GM23338 (cell line): ENCODE measurements at regions not wholly inside any gene's neighbourhood (a gene's known extent, or its start where the extent isn't known, plus 50 kb on each side); places are given as distances from the start of the nearest gene placed in this dataset.
"Not testable (repeated sequence)": the region's sequence is repeated elsewhere in the genome, so short reads cannot be mapped to it uniquely, and the experiment has no call there.

Experiments
- ATAC-seq: fragments of 200-7000 bp; cut with Tn5 transposase; 3 replicates; pipeline ENCODE4 v1.9.1; 2020
- DNase-seq: peaks from one replicate; pipeline ENCODE4 v3.0.0-alpha.2; 2015; ENCODE audit warnings: low spot score
- H2AFZ ChIP-seq: fragments of 200-600 bp; sonication (generic); 2 replicates; pipeline ENCODE4 v1.8.0; 2016; ENCODE audit warnings: antibody characterized with exemption, mild to moderate bottlenecking, moderate library complexity
- H3F3A ChIP-seq: fragments of 200-600 bp; sonication (generic); replicated peaks from 2 replicates; pipeline ENCODE4 v1.8.0; 2017; ENCODE audit warnings: antibody characterized with exemption, mixed run types, low read depth
- H3K27ac ChIP-seq: fragments of 200-600 bp; sonication (generic); 2 replicates; pipeline ENCODE4 v1.6.1; 2016; ENCODE audit warnings: low read depth
- H3K27me3 ChIP-seq: fragments of 200-600 bp; sonication (generic); 2 replicates; pipeline ENCODE4 v1.8.0; 2016; ENCODE audit warnings: mild to moderate bottlenecking, mixed run types, moderate library complexity; ENCODE audit not compliant: insufficient read depth
- H3K36me3 ChIP-seq: fragments of 200-600 bp; sonication (generic); 2 replicates; pipeline ENCODE4 v1.8.0; 2016; ENCODE audit warnings: mild to moderate bottlenecking; ENCODE audit not compliant: insufficient read depth
- H3K4me1 ChIP-seq: fragments of 200-600 bp; sonication (generic); 2 replicates; pipeline ENCODE4 v1.8.0; 2016; ENCODE audit warnings: mild to moderate bottlenecking, moderate library complexity; ENCODE audit not compliant: insufficient read depth
- H3K4me2 ChIP-seq: fragments of 200-600 bp; sonication (generic); 2 replicates; pipeline ENCODE4 v1.7.1; 2017; ENCODE audit warnings: mixed run types
- H3K4me3 ChIP-seq: fragments of 200-600 bp; sonication (generic); 2 replicates; pipeline ENCODE4 v1.6.1; 2016; ENCODE audit warnings: mixed run types
- H3K79me2 ChIP-seq: fragments of 200-600 bp; sonication (generic); replicated peaks from 2 replicates; pipeline ENCODE4 v1.8.0; 2017; ENCODE audit warnings: mild to moderate bottlenecking; ENCODE audit not compliant: insufficient read depth
- H3K9me2 ChIP-seq: fragments of 200-600 bp; sonication (generic); 2 replicates; pipeline ENCODE4 v1.8.0; 2017; ENCODE audit not compliant: insufficient read depth
- H4K20me1 ChIP-seq: fragments of 200-600 bp; sonication (generic); replicated peaks from 2 replicates; pipeline ENCODE4 v1.8.0; 2017; ENCODE audit warnings: mild to moderate bottlenecking; ENCODE audit not compliant: insufficient read depth
- H3K27ac Mint-ChIP-seq: 2 replicates; pipeline ENCODE4 v1.8.0; 2020; ENCODE audit warnings: inconsistent platforms, mild to moderate bottlenecking, moderate library complexity, mixed read lengths
- H3K27me3 Mint-ChIP-seq: 3 replicates; pipeline ENCODE4 v1.8.0; 2022; ENCODE audit warnings: low read depth, mild to moderate bottlenecking, moderate library complexity, mixed read lengths, inconsistent platforms; ENCODE audit not compliant: insufficient read depth, poor library complexity
- H3K36me3 Mint-ChIP-seq: 3 replicates; pipeline ENCODE4 v1.8.0; 2021; ENCODE audit warnings: low read depth, mild to moderate bottlenecking, inconsistent platforms, moderate library complexity, mixed read lengths
- H3K4me1 Mint-ChIP-seq: 3 replicates; pipeline ENCODE4 v1.8.0; 2020; ENCODE audit warnings: mild to moderate bottlenecking, inconsistent platforms, mixed read lengths
- H3K4me3 Mint-ChIP-seq: 3 replicates; pipeline ENCODE4 v1.8.0; 2021; ENCODE audit warnings: moderate library complexity, mild to moderate bottlenecking, inconsistent platforms, mixed read lengths
- H3K9me3 Mint-ChIP-seq: 3 replicates; pipeline ENCODE4 v1.8.0; 2020; ENCODE audit warnings: moderate library complexity, mild to moderate bottlenecking, inconsistent platforms, mixed read lengths
- ETS1 ChIP-seq: IDR thresholded peaks from 2 replicates; pipeline ENCODE4 v1.6.1; 2016; ENCODE audit warnings: antibody characterized with exemption
- EZH2 ChIP-seq: fragments of 200-600 bp; sonication (generic); IDR thresholded peaks from one replicate; pipeline ENCODE4 v1.8.0; 2017; ENCODE audit warnings: antibody characterized with exemption, mild to moderate bottlenecking, low read depth; ENCODE audit not compliant: unreplicated experiment
- EZH2phosphoT487 ChIP-seq: fragments of 200-600 bp; sonication (generic); IDR thresholded peaks from one replicate; pipeline ENCODE4 v1.8.1; 2018; ENCODE audit warnings: antibody characterized with exemption; ENCODE audit not compliant: unreplicated experiment
- JUNB ChIP-seq: IDR thresholded peaks from one replicate; pipeline ENCODE4 v1.6.1; 2016; ENCODE audit warnings: antibody characterized with exemption; ENCODE audit not compliant: unreplicated experiment
- STAT1 ChIP-seq: IDR thresholded peaks from one replicate; pipeline ENCODE4 v1.6.1; 2016; ENCODE audit warnings: antibody characterized with exemption; ENCODE audit not compliant: unreplicated experiment
- ZNF331 ChIP-seq: fragments of 250-450 bp; sonication (Bioruptor Pico); IDR thresholded peaks from 2 replicates; pipeline ENCODE4 v1.5.0; 2020; ENCODE audit warnings: low read depth, mild to moderate bottlenecking, moderate library complexity
- ZNF462 ChIP-seq: fragments of 250-450 bp; sonication (Bioruptor Pico); IDR thresholded peaks from 2 replicates; pipeline ENCODE4 v1.5.0; 2020; ENCODE audit warnings: mild to moderate bottlenecking, moderate library complexity
- TF ChIP-seq, protein P1 (sequence below): IDR thresholded peaks from one replicate; pipeline ENCODE4 v1.6.1; 2018; ENCODE audit warnings: antibody characterized with exemption; ENCODE audit not compliant: unreplicated experiment

- TF ChIP-seq ZNF462 (no peak), ETS1 (no peak), ZNF331 (CRISPR knock-in tag) (no peak), STAT1 (no peak), EZH2 (no peak), JUNB (no peak), EZH2phosphoT487 (no peak)
- TF ChIP-seq, protein P1, sequence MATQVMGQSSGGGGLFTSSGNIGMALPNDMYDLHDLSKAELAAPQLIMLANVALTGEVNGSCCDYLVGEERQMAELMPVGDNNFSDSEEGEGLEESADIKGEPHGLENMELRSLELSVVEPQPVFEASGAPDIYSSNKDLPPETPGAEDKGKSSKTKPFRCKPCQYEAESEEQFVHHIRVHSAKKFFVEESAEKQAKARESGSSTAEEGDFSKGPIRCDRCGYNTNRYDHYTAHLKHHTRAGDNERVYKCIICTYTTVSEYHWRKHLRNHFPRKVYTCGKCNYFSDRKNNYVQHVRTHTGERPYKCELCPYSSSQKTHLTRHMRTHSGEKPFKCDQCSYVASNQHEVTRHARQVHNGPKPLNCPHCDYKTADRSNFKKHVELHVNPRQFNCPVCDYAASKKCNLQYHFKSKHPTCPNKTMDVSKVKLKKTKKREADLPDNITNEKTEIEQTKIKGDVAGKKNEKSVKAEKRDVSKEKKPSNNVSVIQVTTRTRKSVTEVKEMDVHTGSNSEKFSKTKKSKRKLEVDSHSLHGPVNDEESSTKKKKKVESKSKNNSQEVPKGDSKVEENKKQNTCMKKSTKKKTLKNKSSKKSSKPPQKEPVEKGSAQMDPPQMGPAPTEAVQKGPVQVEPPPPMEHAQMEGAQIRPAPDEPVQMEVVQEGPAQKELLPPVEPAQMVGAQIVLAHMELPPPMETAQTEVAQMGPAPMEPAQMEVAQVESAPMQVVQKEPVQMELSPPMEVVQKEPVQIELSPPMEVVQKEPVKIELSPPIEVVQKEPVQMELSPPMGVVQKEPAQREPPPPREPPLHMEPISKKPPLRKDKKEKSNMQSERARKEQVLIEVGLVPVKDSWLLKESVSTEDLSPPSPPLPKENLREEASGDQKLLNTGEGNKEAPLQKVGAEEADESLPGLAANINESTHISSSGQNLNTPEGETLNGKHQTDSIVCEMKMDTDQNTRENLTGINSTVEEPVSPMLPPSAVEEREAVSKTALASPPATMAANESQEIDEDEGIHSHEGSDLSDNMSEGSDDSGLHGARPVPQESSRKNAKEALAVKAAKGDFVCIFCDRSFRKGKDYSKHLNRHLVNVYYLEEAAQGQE: no peak
Measured at GRCh38 chr17:16872351-16873173, 99.4 kb downstream of the TNFRSF13B start (continued).

GRCh38 chr17:16871446-16872190 is 100.3 kb downstream of the TNFRSF13B start:
- not testable (repeated sequence) for H2AFZ ChIP-seq, H3K9me3 Mint-ChIP-seq, H3K4me1 Mint-ChIP-seq, H3K9me2 ChIP-seq, H4K20me1 ChIP-seq, H3K79me2 ChIP-seq, H3K36me3 ChIP-seq, H3K36me3 Mint-ChIP-seq, H3K4me3 ChIP-seq, H3K4me1 ChIP-seq, H3F3A ChIP-seq, H3K27me3 ChIP-seq, H3K4me2 ChIP-seq, H3K27ac Mint-ChIP-seq, DNase-seq, H3K4me3 Mint-ChIP-seq, H3K27ac ChIP-seq, ATAC-seq
- peaks cover 13% of the 10 kb centered on the region for H3K27me3 Mint-ChIP-seq
